EL (cell line): ENCODE measurements at regions not wholly inside any gene's neighbourhood (a gene's known extent, or its start where the extent isn't known, plus 50 kb on each side); places are given as distances from the start of the nearest gene placed in this dataset.

Source experiments
- DNase-seq: peaks from one replicate; pipeline ENCODE4 v3.0.0-alpha.2; 2016

DNA sequence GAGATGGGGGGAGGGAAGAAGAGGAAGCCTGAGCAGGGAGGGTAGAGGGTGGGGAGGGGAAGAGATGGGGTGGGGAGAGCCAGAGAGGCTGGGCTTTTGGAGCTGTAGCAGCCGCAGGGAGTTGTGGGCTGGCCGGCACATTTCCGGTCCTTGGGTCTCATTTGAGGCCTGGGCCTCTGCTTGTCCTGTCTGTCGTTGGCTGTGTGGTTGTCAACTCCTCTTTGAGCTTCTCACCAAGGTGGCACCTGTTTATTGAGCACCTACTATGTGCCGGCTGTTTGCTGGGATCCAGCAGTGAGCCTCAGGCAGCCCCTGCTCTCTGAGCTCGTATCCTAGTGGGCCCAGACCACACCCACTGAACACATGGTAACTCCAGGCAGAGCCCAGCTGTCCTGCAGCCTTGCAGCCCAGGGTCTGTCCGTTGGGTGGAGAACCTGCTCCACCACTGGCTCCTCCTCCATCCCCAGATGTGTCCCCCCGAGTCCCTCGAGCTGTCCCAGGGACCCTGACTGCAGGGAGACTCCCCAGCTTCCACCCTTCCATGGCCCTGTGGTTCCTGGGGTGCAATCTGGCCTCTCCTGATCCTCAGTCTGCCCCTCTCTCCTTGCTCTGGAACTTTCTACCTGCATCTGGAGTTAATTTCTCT lies 164.9 kb downstream of the IRF8 start:
- no peak for DNase-seq

GRCh38 chr16:86064431-86065250 lies 165.7 kb downstream of the IRF8 start:
- DNase-seq, result no peak

GRCh38 chr16:86065711-86066110 lies 166.7 kb downstream of the IRF8 start:
- DNase-seq, result no peak

DNA sequence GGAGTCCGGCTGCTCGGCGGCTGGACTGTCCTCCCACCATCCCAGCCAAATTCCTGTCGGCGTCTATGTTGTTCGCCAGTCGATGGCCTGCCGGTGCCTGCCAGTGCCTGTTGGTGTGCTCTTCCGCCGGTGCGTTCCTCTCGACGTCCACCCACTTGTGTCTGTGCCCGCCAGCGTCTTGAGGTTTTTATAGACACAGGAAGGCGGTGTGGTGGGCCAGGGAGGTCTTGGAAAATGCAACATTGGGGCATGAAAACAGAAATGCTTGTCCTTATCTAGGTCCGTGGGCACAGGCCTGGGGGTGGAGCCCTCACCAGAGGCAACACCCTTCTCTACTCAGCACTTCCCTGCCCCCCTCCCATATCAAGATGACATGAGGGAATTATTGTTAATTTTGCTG lies 167.8 kb downstream of the IRF8 start:
- DNase-seq, result no peak

DNA sequence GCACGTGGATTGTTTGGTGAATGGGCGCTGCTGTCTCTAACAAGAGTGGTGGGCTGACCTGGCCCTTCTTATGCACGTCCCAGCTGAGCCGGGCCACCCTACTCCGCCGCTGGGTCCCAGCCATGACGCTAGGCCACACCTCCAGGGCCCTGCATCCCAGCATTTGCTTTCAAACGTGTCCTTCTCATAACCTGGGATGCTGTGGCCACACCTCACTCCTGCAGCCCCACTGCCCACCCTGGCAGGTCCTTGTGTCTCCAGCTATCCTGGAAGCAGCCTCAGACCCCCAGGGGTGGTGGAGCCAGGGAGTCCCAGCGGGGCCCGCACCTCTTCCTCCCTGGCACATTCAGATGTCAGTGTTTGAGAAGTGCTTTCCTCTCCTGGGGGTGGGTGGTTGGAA lies 168.6 kb downstream of the IRF8 start:
- no peak for DNase-seq

- DNase-seq, result no peak
Measured at GRCh38 chr16:86067936-86068335, 169.0 kb downstream of the IRF8 start.

DNA sequence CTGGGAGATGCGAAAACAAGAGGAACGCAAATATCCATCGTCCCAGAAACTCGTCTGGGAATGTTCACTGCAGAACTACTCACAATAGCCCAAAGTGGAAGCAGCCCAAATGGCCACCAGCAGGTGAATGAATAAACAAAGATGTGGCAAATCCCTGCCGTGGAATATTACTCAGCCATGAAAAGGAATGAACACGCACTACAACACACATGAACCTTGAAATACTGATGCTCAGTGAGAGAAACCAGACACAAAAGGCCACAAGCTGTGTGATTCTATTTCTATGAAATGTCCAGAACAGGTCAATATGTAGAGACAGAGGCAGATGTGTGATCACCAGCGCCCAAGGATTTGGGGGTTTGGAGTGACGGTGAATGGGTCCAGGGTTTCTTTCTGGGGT lies 169.8 kb downstream of the IRF8 start:
- no peak for DNase-seq

- no peak for DNase-seq
Measured at GRCh38 chr16:86069736-86070298, 170.9 kb downstream of the IRF8 start.

GRCh38 chr16:86070484-86070883 lies 171.5 kb downstream of the IRF8 start:
- DNase-seq, result no peak

DNA sequence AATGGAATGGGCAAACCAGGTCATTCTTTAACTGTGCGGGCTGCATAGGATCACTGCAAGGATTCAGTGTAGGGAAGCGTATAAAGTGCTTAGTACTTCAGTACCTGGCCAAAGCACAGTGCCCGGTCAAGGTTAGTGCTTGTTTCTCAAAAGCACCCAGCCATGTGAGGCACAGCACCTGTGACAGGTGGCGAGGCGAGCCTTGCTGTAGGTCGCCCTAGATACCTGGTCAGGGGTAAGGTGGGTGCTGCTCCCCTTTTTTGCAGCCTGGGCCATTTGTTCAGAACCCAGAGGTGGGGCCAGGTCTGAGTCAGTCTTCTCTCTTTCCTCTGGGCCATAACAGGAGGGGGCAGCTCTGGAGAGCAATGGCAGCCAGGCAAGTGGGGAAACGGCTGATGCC lies 172.0 kb downstream of the IRF8 start:
- DNase-seq, result no peak

DNA sequence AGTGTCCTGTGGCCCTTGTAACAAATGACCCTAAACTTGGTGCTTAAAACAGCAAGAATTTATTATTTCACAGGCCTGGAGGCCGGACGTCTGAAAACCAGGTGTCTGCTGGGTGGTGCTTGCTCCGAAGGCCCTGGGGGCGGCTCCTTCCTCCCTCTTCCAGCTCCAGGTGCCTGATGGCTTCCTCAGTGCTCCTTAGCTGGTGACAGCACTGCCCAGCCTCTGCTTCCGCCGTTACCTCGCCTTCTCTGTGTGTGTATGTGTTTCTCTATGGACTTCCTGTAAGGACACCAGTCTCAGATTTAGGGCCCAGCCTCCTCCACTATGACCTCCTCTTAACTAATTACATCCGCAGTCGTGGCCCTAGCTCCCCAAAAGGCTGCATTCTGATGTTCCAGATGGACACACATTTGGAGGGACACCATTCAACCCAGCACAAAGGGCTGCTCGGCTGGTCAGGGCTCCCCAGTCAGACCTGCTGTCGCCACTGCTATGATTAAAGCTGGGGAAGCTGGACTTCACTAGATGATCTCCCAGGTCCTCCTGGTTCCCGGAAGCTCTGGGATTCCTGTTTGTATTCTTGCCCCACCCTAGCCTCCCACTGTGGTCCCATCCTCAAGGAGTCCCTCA lies 172.8 kb downstream of the IRF8 start:
- no peak for DNase-seq

GRCh38 chr16:86072328-86073102 lies 173.6 kb downstream of the IRF8 start:
- DNase-seq, result peak; percentile 65

GRCh38 chr16:86073103-86073625 lies 174.2 kb downstream of the IRF8 start:
- no peak for DNase-seq

DNA sequence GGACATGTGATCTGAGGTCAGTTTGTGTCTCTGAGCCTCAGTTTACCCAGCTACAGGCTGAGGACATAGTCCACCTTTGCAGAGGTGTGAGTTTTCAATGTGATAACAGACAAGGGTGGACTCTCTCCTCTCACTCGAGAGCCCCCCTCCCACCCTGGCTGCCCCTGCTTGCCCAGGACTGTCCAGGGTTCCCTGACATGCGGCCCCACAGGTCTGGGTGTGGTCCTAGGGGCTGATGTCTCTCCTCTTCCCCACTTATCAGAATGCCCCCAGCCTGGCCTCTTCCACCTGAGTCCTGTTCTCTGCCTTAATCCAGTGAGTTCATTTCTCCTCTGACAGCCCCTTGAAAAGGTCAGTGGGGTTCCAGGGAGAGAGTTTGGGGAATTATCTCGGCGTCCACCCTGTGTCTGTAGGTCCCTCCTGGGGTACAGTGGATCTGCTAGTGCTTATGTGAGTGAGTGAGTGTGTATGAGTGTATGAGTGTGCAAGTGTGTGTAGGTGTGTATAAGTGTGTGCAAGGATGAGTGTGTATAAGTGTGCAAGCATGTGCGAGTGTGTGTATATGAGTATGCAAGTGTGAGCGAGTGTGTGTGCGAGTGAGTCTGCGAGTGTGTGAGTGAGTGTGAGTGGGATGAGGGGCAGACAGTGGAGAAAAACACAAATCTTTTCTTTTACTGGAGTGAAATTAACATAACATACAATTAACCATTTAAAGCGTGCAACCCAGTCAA lies 175.0 kb downstream of the IRF8 start:
- DNase-seq, result no peak

DNA sequence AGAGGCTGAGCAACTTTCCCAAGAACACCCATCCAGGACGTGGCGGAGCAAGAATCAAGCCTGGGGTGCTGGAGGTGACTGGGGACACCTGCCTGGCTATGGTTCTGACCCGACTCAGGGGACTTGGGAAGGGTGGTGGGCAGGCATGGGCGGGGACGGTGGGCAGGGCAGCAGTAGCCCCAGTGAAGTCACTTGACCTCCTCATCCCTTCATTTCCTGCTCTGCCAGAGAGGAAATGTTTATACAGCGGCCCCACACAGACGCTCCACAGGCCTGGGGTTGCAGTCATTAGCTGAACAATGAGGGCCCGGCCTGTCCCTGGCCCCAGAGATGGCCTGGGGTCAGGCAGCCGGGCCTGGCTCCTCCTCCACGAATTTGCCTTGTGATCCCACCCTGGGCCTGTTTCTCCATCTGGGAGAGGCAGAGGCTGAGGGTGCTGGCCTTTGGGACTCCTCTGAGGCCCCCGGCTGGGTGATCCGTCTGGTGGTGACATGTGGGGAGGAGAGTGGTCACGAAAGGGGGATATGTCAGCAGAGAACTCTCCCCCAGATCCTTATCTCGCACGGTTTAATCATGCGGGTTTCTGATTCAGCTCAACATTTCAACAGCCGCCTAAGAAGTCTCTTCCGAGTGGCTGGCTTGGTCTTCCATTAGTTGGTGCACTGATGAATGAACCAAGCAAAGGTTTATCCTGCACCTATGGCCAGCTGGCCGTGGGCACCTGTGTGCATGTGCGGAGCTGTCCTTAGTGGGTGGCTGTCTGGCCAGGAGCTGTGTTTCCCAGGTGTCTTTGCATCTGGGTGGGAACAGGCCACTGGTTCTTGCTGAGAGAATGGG lies 175.9 kb downstream of the IRF8 start:
- peak; percentile 25 for DNase-seq

GRCh38 chr16:86075488-86075785 lies 176.5 kb downstream of the IRF8 start:
- DNase-seq, result no peak

DNA sequence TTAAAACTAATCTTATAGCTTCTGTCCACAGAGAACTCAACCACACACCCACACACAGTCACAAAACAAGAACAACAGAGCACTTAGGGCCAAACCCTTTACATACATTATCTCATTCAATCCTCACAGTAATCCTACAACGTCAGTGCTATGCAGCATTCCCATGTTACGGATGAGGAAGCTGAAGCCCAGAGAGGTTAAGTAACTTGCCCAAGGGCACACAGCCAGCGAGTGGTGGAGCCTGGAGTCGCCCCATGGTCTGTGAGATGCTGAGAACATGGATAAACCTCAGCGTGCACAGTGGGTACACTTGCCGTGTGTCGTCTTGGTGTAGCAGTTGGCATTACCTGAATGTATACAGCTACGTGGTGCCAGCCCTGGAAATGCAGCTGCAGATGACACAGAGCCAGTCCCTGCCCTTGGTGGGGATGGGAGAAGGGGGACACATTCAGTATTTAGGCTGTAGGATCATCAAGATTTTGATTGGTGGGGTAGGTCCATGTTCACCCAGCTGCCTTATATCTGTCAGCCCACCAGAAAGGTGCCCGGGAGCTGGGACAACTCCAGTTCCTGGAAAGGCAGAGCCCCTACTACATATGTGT lies 177.0 kb downstream of the IRF8 start:
- no peak for DNase-seq

DNA sequence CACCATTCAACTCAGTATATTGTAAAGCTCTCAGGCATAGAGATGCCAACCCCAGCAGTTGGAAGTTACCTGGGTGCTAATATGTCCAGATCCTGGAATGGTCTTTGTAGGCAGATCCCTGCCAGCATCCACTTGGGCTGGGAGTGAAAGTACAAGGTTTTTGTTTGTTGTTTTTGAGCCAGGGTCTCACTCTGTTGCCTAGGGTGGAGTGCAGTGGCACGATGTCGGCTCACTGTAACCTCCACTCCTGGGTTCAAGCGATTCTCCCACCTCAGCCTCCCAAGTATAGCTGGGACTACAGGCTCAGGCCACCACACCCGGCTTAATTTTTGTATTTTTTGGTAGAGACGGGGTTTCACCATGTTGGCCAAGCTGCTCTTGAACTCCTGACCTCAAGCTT lies 177.6 kb downstream of the IRF8 start:
- no peak for DNase-seq

DNA sequence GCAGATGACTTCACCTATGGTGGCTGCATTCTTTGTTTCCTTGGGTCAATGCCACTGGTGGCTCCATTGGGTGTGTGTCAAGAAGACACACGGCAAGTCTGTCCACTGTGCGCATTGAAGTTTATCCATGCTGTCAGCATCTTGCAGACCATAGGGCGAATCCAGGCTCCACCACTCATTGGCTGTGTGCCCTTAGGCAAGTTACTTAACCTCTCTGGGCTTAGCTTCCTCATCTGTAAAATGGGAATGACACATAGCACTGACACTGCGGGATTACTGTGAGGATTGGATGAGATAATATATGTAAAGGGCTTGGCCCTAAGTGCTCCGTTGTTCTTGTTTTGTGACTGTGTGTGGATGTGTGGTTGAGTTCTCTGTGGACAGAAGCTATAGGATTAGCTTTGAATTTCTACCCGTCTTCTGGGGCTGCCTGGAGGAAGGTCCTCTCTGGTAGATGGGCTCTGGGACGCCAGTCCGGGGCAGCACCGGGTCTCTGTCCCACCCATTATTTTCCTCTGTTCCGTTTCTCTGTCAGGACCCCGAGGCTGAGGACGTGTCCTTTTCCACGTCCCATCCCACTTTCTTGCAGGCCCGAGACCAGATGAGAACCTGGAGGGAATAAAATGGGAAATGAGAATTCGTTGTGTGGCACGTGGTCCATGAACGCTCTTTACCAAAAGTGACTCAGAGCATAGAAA lies 178.4 kb downstream of the IRF8 start:
- no peak for DNase-seq

DNA sequence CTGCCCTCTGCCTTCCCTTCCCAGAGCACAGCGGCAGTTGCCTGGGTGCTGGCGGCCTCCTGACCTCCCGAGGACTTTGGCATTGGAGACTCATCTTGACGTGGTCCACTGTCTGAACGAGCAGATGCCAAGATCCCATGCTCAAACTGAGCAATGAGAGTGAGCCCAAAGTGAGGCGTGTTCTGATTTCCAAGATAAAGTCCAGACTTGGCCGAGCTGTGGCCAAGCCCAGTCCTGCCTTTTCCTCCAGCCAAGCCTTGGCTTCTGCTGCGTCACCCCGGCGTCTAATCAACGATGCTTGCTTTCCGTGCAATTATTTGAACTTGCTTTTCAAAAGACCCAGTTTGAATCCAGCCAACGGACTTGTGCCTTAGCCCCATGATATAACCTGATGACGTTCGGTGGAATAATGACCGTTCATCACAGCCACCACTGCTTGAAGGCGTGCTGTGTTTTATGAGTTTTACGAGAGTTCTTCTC lies 179.2 kb downstream of the IRF8 start:
- no peak for DNase-seq
